HepG2 (cell line): ENCODE measurements at regions not wholly inside any gene's neighbourhood (a gene's known extent, or its start where the extent isn't known, plus 50 kb on each side); places are given as distances from the start of the nearest gene placed in this dataset.

Experiments
- ATAC-seq: fragments of 200-7000 bp; cut with Tn5 transposase; 3 replicates; pipeline ENCODE4 v1.9.1; 2020; ENCODE audit warnings: mild to moderate bottlenecking, moderate library complexity
- BruUV-seq: library from RNA; stranded (reverse); fragments of 400-500 nt; replicated peaks from 2 replicates; lab custom pipeline; 2021; lab: Mats Ljungman, UMichigan
- CTCF ChIA-PET: fragments of 300-600 bp; formaldehyde crosslinking; extraction: SDS; loops from one replicate; lab custom pipeline; 2021; ENCODE audit warnings: low total read pairs, inconsistent platforms, low intra/inter-chr PET ratio; lab: Yijun Ruan, JAX
- POLR2A ChIA-PET: fragments of 350-600 bp; sonication (Branson Sonifier 250); formaldehyde crosslinking; loops from one replicate; lab custom pipeline; 2020; ENCODE audit warnings: antibody characterized with exemption, inconsistent platforms; lab: Yijun Ruan, JAX
- DNase-seq: peaks from one replicate; pipeline ENCODE4 v3.0.0-alpha.2; 2015; ENCODE audit warnings: low spot score
- FAIRE-seq: peaks from 3 replicates; lab custom pipeline; 2011; peaks lifted over from hg19 to GRCh38; lab: Jason Lieb, UNC
- H2AFZ ChIP-seq: one replicate; pipeline ENCODE4 v1.6.1; 2011; ENCODE audit warnings: low read length, inconsistent platforms
- H3K27ac ChIP-seq: fragments of 300-600 bp; 3 replicates; pipeline ENCODE4 v1.8.0; 2011; ENCODE audit warnings: mixed run types, mild to moderate bottlenecking, mixed read lengths, low read length, inconsistent platforms; ENCODE audit not compliant: insufficient read depth; ENCODE audit errors: extremely low read length
- H3K27me3 ChIP-seq, 2 experiments: fragments of 200-600 bp in 1 of 2; 2 replicates in 1 of 2; 3 replicates in 1 of 2; pipeline versions ENCODE4 v1.6.0 to v1.8.0; 2011; ENCODE audit warnings: low read length in 2 of 2, mild to moderate bottlenecking in 2 of 2, moderate library complexity in 2 of 2, inconsistent platforms in 1 of 2; ENCODE audit not compliant: insufficient read depth in 2 of 2, control insufficient read depth in 1 of 2
- H3K36me3 ChIP-seq, 2 experiments: fragments of 200-600 bp in 1 of 2; replicated peaks in 1 of 2; 2 replicates in 1 of 2; 3 replicates in 1 of 2; pipeline versions ENCODE4 v1.5.1 to v1.8.0; 2011; ENCODE audit warnings: low read length in 2 of 2, inconsistent platforms in 1 of 2; ENCODE audit not compliant: insufficient read depth in 2 of 2, control insufficient read depth in 1 of 2
- H3K4me1 ChIP-seq: 2 replicates; pipeline ENCODE4 v1.5.1; 2012; ENCODE audit warnings: low read length, inconsistent platforms; ENCODE audit not compliant: insufficient read depth
- H3K4me2 ChIP-seq: 2 replicates; pipeline ENCODE4 v1.6.0; 2011; ENCODE audit warnings: low read depth, low read length, inconsistent platforms
- H3K4me3 ChIP-seq, 3 experiments: fragments of 200-600 bp in 1 of 3; sonication (generic), shearing (Covaris generic) in 1 of 3; replicated peaks in 1 of 3; 2 replicates each; pipeline ENCODE4 v1.5.1; 2011 to 2016; ENCODE audit warnings: low read length in 3 of 3, inconsistent platforms in 2 of 3, low read depth in 2 of 3, mild to moderate bottlenecking in 2 of 3, control low read depth in 1 of 3, mixed read lengths in 1 of 3; ENCODE audit not compliant: insufficient read depth in 1 of 3
- H3K79me2 ChIP-seq: one replicate; pipeline ENCODE4 v1.6.1; 2011; ENCODE audit warnings: low read length, inconsistent platforms; ENCODE audit not compliant: insufficient read depth
- H3K9ac ChIP-seq: 2 replicates; pipeline ENCODE4 v1.6.0; 2011; ENCODE audit warnings: mild to moderate bottlenecking, low read depth, low read length, inconsistent platforms; ENCODE audit not compliant: insufficient read depth
- H3K9me3 ChIP-seq: 2 replicates; pipeline ENCODE4 v1.5.1; 2012; ENCODE audit warnings: mild to moderate bottlenecking, low read length
- H4K20me1 ChIP-seq: 2 replicates; pipeline ENCODE4 v1.6.0; 2011; ENCODE audit warnings: inconsistent platforms, mild to moderate bottlenecking, low read length, moderate library complexity; ENCODE audit not compliant: insufficient read depth
- CTCF ChIP-seq: sonication (generic); formaldehyde crosslinking; IDR thresholded peaks from 2 replicates; pipeline ENCODE4 v1.5.0; 2020; ENCODE audit warnings: mild to moderate bottlenecking, missing genetic modification reagents, moderate library complexity
- FOXA1 ChIP-seq, 2 experiments: fragments of 450-650 bp in 1 of 2; sonication (generic) in 1 of 2; formaldehyde crosslinking in 1 of 2; IDR thresholded peaks; 2 replicates each; pipeline versions ENCODE4 v1.4.0 to v1.6.1; 2016 to 2020; ENCODE audit warnings: missing genetic modification reagents in 1 of 2
- HHEX ChIP-seq: IDR thresholded peaks from 2 replicates; pipeline ENCODE4 v1.6.1; 2016; ENCODE audit warnings: control low read depth
- HNF4A ChIP-seq: sonication (generic); formaldehyde crosslinking; IDR thresholded peaks from 2 replicates; pipeline ENCODE4 v1.4.0; 2020; ENCODE audit warnings: missing genetic modification reagents
- HNRNPH1 ChIP-seq: fragments of 200-400 bp; formaldehyde crosslinking; optimal IDR thresholded peaks from 2 replicates; pipeline ENCODE3; 2017; ENCODE audit warnings: mild to moderate bottlenecking, low read depth, low read length
- NFRKB ChIP-seq: fragments of 450-650 bp; IDR thresholded peaks from 2 replicates; pipeline ENCODE4 v1.6.1; 2017
- NR2F2 ChIP-seq: IDR thresholded peaks from 2 replicates; pipeline ENCODE4 v1.6.1; 2012; ENCODE audit warnings: low read depth, inconsistent platforms, borderline replicate concordance
- NR2F6 ChIP-seq, 2 experiments: IDR thresholded peaks; 2 replicates each; pipeline ENCODE4 v1.6.1; 2016; ENCODE audit warnings: antibody characterized with exemption in 1 of 2, mild to moderate bottlenecking in 1 of 2
- STAG1 ChIP-seq: sonication (generic); formaldehyde crosslinking; IDR thresholded peaks from 2 replicates; pipeline ENCODE4 v1.4.0; 2020; ENCODE audit warnings: missing genetic modification reagents
- ZNF609 ChIP-seq: sonication (generic); formaldehyde crosslinking; IDR thresholded peaks from 2 replicates; pipeline ENCODE4 v1.4.0; 2020; ENCODE audit warnings: mild to moderate bottlenecking, missing genetic modification reagents, borderline replicate concordance
- WGBS: methylation state at CpG from one replicate; pipeline ENCODE4 v1.1.6; 2017; ENCODE audit warnings: low lambda C conversion rate; 5-methylcytosine and 5-hydroxymethylcytosine counted together
- in situ Hi-C: cut with HindIII; loops from 2 replicates; pipeline ENCODE4 v1.10.0; 2017; ENCODE audit warnings: low pct_unique_long_range_greater_than_20kb; ENCODE audit not compliant: extremely low pct_ligation_motif_present
- intact Hi-C: fragments of 100-400 bp; cut with micrococcal nuclease; formaldehyde crosslinking; loops from one replicate; pipeline ENCODE4 v1.10.0; 2022; ENCODE audit not compliant: unreplicated experiment
- TF ChIP-seq, protein P1 (sequence below): sonication (generic); formaldehyde crosslinking; IDR thresholded peaks from 2 replicates; pipeline ENCODE4 v1.5.1; 2020; ENCODE audit warnings: missing genetic modification reagents, mild to moderate bottlenecking, borderline replicate concordance

GRCh38 chrX:134144231-134144630, 92.8 kb upstream of the CCDC160 start:
- in situ Hi-C loops = no loop called here
- no peaks in the 10 kb centered on the region for H3K27me3 ChIP-seq
- TF ChIP-seq FOXA1 (IDR thresholded peaks at IDR 0.05) (no peak), FOXA1 (CRISPR knock-in tag; IDR thresholded peaks at IDR 0.05) (no peak), STAG1 (CRISPR knock-in tag) (peak; percentile 57), CTCF (peak; percentile 51)
- TF ChIP-seq, protein P1, sequence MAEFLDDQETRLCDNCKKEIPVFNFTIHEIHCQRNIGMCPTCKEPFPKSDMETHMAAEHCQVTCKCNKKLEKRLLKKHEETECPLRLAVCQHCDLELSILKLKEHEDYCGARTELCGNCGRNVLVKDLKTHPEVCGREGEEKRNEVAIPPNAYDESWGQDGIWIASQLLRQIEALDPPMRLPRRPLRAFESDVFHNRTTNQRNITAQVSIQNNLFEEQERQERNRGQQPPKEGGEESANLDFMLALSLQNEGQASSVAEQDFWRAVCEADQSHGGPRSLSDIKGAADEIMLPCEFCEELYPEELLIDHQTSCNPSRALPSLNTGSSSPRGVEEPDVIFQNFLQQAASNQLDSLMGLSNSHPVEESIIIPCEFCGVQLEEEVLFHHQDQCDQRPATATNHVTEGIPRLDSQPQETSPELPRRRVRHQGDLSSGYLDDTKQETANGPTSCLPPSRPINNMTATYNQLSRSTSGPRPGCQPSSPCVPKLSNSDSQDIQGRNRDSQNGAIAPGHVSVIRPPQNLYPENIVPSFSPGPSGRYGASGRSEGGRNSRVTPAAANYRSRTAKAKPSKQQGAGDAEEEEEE (CRISPR knock-in tag) = no peak
- TF ChIP-seq, all 625 proteins: peak for 2
- CTCF ChIA-PET = no interaction called here
- no peak overlapping the region for H2AFZ ChIP-seq
- no peak overlapping the region for H3K4me3 ChIP-seq
- peaks cover 17% of the 10 kb centered on the region for H3K4me1 ChIP-seq
- BruUV-seq = no TSS peak
- H3K9ac ChIP-seq = no peak overlapping the region
- no peak overlapping the region for H3K4me2 ChIP-seq
- ATAC-seq (peak; percentile 56; the same call in 1 of the 3 replicates), FAIRE-seq (peak; percentile 55), DNase-seq (peak; percentile 25)
- intact Hi-C loops = no loop called here
- no peaks in the 10 kb centered on the region for H3K79me2 ChIP-seq
- no peaks in the 10 kb centered on the region for H4K20me1 ChIP-seq
- POLR2A ChIA-PET = no interaction called here
- no peaks in the 10 kb centered on the region for H3K36me3 ChIP-seq
- no peak overlapping the region for H3K27ac ChIP-seq
- no peaks in the 10 kb centered on the region for H3K9me3 ChIP-seq
- 0% methylated on average over 1 of the region's 1 CpG for WGBS

DNA sequence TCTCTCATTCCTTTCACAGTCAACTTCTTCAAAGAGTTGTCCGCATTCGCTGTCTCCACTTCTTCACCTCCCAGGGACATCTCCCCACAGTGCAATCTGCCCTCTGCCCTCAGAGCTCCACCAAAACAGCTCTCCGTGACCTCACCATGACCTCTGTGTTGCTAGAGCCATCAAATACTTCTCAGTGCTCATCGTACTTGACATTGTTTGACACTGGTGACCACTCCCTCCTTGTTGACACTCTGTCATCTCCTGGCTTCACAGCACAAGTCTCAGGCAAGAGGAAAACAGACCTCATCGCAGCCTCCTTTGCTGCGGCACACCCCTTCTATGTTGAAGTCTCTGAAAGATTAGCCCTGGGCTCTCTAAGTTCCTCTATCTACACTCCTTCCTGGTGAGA, 90.5 kb upstream of the CCDC160 start:
- Histone ChIP-seq H3K9ac (no peak overlapping the region), H3K36me3 (no peaks in the 10 kb centered on the region), H3K4me2 (no peak overlapping the region), H2AFZ (no peak overlapping the region), H4K20me1 (no peaks in the 10 kb centered on the region), H3K4me1 (peaks cover 17% of the 10 kb centered on the region), H3K4me3 (no peak overlapping the region), H3K9me3 (no peaks in the 10 kb centered on the region), H3K27me3 (no peaks in the 10 kb centered on the region), H3K79me2 (no peaks in the 10 kb centered on the region), H3K27ac (no peak overlapping the region)
- intact Hi-C loops (no loop called here), in situ Hi-C loops (no loop called here)
- no TSS peak for BruUV-seq
- ATAC-seq (peak; percentile 84), DNase-seq (peak; percentile 30), FAIRE-seq (no peak)
- ChIA-PET POLR2A (no interaction called here), CTCF (no interaction called here)
- 2% methylated on average over 6 of the region's 6 CpGs for WGBS
- TF ChIP-seq NR2F2 (peak; percentile 80), HNRNPH1 (no peak), NR2F6 (IDR thresholded peaks at IDR 0.05) (peak; percentile 70), NR2F6 (CRISPR knock-in tag; IDR thresholded peaks at IDR 0.05) (peak; percentile 80), HHEX (CRISPR knock-in tag) (peak; percentile 63), ZNF609 (CRISPR knock-in tag) (0 out of 2 replicates have a peak, but pooled peaks have one; percentile 44), NFRKB (no peak), HNF4A (peak; percentile 16; the same call in 1 of the 2 replicates)
